Body of pancreas (tissue), 4 donors: ENCODE measurements at regions not wholly inside any gene's neighbourhood (a gene's known extent, or its start where the extent isn't known, plus 50 kb on each side); places are given as distances from the start of the nearest gene placed in this dataset.

Experiments used
- CTCF ChIP-seq, 7 experiments: fragments of 450-650 bp in 4 of 7; fragments of 200-600 bp in 3 of 7; sonication (generic) in 3 of 7; IDR thresholded peaks; one replicate each; pipeline ENCODE4 v1.5.1; 2016 to 2019; ENCODE audit warnings: antibody characterized with exemption in 7 of 7
- POLR2A ChIP-seq, 3 donors: fragments of 450-650 bp; IDR thresholded peaks; one replicate each; pipeline ENCODE4 v1.6.1; 2016; ENCODE audit warnings: antibody characterized with exemption in 3 of 3, mild to moderate bottlenecking in 2 of 3

DNA sequence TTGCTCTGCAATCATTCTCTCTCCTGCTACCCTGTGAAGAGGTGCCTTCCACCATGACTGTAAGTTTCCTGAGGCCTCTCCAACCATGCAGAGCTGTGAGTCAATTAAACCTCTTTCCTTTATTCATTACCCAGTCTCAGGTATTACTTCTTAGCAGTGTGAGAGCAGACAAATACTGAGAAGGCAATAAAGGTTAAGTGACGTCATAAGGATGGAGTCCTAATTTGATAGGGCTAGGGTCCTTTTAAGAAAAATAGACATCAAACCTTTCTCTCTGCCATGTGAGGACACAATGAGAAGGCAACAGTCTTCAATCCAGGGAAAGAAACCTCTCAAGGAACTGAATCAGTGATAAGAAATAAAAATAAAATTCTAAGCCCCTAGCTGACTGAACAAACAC is 1262.7 kb downstream of the FAM133A start:
- TF ChIP-seq CTCF (IDR thresholded peaks at IDR 0.05): no peak
- TF ChIP-seq POLR2A (IDR thresholded peaks at IDR 0.05): no peak
